ENCODE measurements at regions not wholly inside any gene's neighbourhood (a gene's known extent, or its start where the extent isn't known, plus 50 kb on each side); places are given as distances from the start of the nearest gene placed in this dataset.

GRCh38 chr3:29186982-29187725 is 93.7 kb upstream of the RBMS3 start:
- no peak for TF ChIP-seq CTCF (conservative IDR thresholded peaks at IDR 0.05)
- no peak for TF ChIP-seq ZFX (IDR thresholded peaks at IDR 0.05)
- no peak overlapping the region for H3K27ac ChIP-seq

- H3K27ac ChIP-seq: no peak overlapping the region
- TF ChIP-seq CTCF (conservative IDR thresholded peaks at IDR 0.05) (no peak), ZFX (IDR thresholded peaks at IDR 0.05) (no peak)
These were observed 91.5 kb upstream of the RBMS3 start for GRCh38 chr3:29189328-29189727.

- TF ChIP-seq ZFX (IDR thresholded peaks at IDR 0.05): no peak
- TF ChIP-seq CTCF (conservative IDR thresholded peaks at IDR 0.05): no peak
- no peak overlapping the region for H3K27ac ChIP-seq
These were observed 86.7 kb upstream of the RBMS3 start for GRCh38 chr3:29194139-29194538.

- H3K27ac ChIP-seq: no peak overlapping the region
- TF ChIP-seq ZFX (IDR thresholded peaks at IDR 0.05): no peak
These were observed 85.8 kb upstream of the RBMS3 start for GRCh38 chr3:29195056-29195455.

GRCh38 chr3:29201604-29202003 is 79.3 kb upstream of the RBMS3 start:
- TF ChIP-seq ZFX (IDR thresholded peaks at IDR 0.05): no peak
- no peak for TF ChIP-seq CTCF (conservative IDR thresholded peaks at IDR 0.05)
- H3K27ac ChIP-seq: no peak overlapping the region

- TF ChIP-seq ZFX (IDR thresholded peaks at IDR 0.05) (no peak), CTCF (conservative IDR thresholded peaks at IDR 0.05) (no peak)
- no peak overlapping the region for H3K27ac ChIP-seq
These were observed 78.5 kb upstream of the RBMS3 start for GRCh38 chr3:29202378-29202777.

- TF ChIP-seq CTCF (conservative IDR thresholded peaks at IDR 0.05) (no peak), ZFX (IDR thresholded peaks at IDR 0.05) (no peak)
These were observed 77.0 kb upstream of the RBMS3 start for GRCh38 chr3:29203851-29204250.

GRCh38 chr3:29207427-29207826 is 73.4 kb upstream of the RBMS3 start:
- TF ChIP-seq CTCF (conservative IDR thresholded peaks at IDR 0.05) (no peak), ZFX (IDR thresholded peaks at IDR 0.05) (no peak)
- H3K27ac ChIP-seq: no peak overlapping the region

More at GRCh38 chr3:29203851-29204250, 77.0 kb upstream of the RBMS3 start:
- H3K27ac ChIP-seq: no peak overlapping the region
